ENCODE measurements at regions not wholly inside any gene's neighbourhood (a gene's known extent, or its start where the extent isn't known, plus 50 kb on each side); places are given as distances from the start of the nearest gene placed in this dataset.

- no peak overlapping the region for H3K27ac ChIP-seq
- no peak for DNase-seq
- no peaks in the 10 kb centered on the region for H3K9me3 ChIP-seq
- H3K4me1 ChIP-seq, result no peaks in the 10 kb centered on the region
- H3K4me3 ChIP-seq, result no peak overlapping the region
- no peak overlapping the region for H3K9ac ChIP-seq (ENCODE audit: low read depth in 2 of 2, low read length in 2 of 2)
- H3K27me3 ChIP-seq, result no peaks in the 10 kb centered on the region
- no peak for TF ChIP-seq CTCF (IDR thresholded peaks at IDR 0.05)
- no peaks in the 10 kb centered on the region for H3K36me3 ChIP-seq
- intact Hi-C loops (cut with DNase I), result no loop called here
Measured at GRCh38 chr13:74039154-74039553, 95.0 kb downstream of the KLF12 start.

GRCh38 chr13:74037762-74038161 lies 96.4 kb downstream of the KLF12 start:
- intact Hi-C loops (cut with DNase I), result no loop called here
- Histone ChIP-seq H3K9ac (ENCODE audit: low read depth in 2 of 2, low read length in 2 of 2) (no peak overlapping the region), H3K36me3 (no peaks in the 10 kb centered on the region), H3K4me3 (no peak overlapping the region), H3K4me1 (no peaks in the 10 kb centered on the region), H3K9me3 (no peaks in the 10 kb centered on the region), H3K27me3 (no peaks in the 10 kb centered on the region), H3K27ac (no peak overlapping the region)
- TF ChIP-seq CTCF (IDR thresholded peaks at IDR 0.05), result no peak
- DNase-seq, result no peak

GRCh38 chr13:74036373-74036772 lies 97.8 kb downstream of the KLF12 start:
- intact Hi-C loops (cut with DNase I), result no loop called here
- no peaks in the 10 kb centered on the region for H3K9me3 ChIP-seq

GRCh38 chr13:74035896-74036295 lies 98.3 kb downstream of the KLF12 start:
- intact Hi-C loops (cut with DNase I), result no loop called here
- Histone ChIP-seq H3K27ac (no peak overlapping the region), H3K36me3 (no peaks in the 10 kb centered on the region), H3K4me3 (no peak overlapping the region), H3K9ac (ENCODE audit: low read depth in 2 of 2, low read length in 2 of 2) (no peak overlapping the region), H3K9me3 (no peaks in the 10 kb centered on the region), H3K4me1 (no peaks in the 10 kb centered on the region), H3K27me3 (no peaks in the 10 kb centered on the region)
- TF ChIP-seq CTCF (IDR thresholded peaks at IDR 0.05), result no peak
- no peak for DNase-seq

More at GRCh38 chr13:74036373-74036772, 97.8 kb downstream of the KLF12 start:
- no peak overlapping the region for H3K9ac ChIP-seq (ENCODE audit: low read depth in 2 of 2, low read length in 2 of 2)
- no peak overlapping the region for H3K27ac ChIP-seq
- H3K27me3 ChIP-seq, result no peaks in the 10 kb centered on the region
- no peaks in the 10 kb centered on the region for H3K4me1 ChIP-seq
- no peak for TF ChIP-seq CTCF (IDR thresholded peaks at IDR 0.05)
- H3K4me3 ChIP-seq, result no peak overlapping the region
- H3K36me3 ChIP-seq, result no peaks in the 10 kb centered on the region
- DNase-seq, result no peak

- no peaks in the 10 kb centered on the region for H3K4me1 ChIP-seq
- intact Hi-C loops (cut with DNase I), result no loop called here
Measured at GRCh38 chr13:74032325-74032724, 101.9 kb downstream of the KLF12 start.

More at GRCh38 chr13:74032325-74032724, 101.9 kb downstream of the KLF12 start:
- H3K4me3 ChIP-seq, result no peak overlapping the region
- no peaks in the 10 kb centered on the region for H3K36me3 ChIP-seq
- no peaks in the 10 kb centered on the region for H3K27me3 ChIP-seq
- no peak overlapping the region for H3K27ac ChIP-seq
- TF ChIP-seq CTCF (IDR thresholded peaks at IDR 0.05), result no peak
- DNase-seq, result no peak
- no peaks in the 10 kb centered on the region for H3K9me3 ChIP-seq
- no peak overlapping the region for H3K9ac ChIP-seq (ENCODE audit: low read depth in 2 of 2, low read length in 2 of 2)

Measured in colonic mucosa (tissue), 4 donors.